ENCODE measurements at regions not wholly inside any gene's neighbourhood (a gene's known extent, or its start where the extent isn't known, plus 50 kb on each side); places are given as distances from the start of the nearest gene placed in this dataset.

DNA sequence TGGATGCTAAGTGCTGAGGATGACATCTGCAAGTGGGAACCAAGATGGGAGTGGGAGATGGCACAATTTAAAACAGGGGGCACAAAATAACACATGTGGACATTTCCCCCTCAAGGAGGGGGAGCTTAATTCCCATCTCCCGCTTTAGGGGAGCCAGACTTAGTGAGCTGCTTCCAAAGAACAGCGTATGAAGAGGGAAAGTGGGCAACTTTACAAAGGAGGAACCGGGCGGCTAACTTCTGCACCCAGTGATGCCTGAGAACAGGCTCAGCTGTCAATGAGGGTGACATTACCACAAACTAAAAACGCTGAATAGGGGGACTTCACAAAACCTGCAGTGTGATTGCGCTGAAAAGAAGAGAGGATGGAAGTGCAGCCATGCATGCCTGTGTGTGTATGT, 95.5 kb upstream of the NXT1 start (continued):
- TF ChIP-seq, protein P1, sequence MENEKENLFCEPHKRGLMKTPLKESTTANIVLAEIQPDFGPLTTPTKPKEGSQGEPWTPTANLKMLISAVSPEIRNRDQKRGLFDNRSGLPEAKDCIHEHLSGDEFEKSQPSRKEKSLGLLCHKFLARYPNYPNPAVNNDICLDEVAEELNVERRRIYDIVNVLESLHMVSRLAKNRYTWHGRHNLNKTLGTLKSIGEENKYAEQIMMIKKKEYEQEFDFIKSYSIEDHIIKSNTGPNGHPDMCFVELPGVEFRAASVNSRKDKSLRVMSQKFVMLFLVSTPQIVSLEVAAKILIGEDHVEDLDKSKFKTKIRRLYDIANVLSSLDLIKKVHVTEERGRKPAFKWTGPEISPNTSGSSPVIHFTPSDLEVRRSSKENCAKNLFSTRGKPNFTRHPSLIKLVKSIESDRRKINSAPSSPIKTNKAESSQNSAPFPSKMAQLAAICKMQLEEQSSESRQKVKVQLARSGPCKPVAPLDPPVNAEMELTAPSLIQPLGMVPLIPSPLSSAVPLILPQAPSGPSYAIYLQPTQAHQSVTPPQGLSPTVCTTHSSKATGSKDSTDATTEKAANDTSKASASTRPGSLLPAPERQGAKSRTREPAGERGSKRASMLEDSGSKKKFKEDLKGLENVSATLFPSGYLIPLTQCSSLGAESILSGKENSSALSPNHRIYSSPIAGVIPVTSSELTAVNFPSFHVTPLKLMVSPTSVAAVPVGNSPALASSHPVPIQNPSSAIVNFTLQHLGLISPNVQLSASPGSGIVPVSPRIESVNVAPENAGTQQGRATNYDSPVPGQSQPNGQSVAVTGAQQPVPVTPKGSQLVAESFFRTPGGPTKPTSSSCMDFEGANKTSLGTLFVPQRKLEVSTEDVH (IDR thresholded peaks at IDR 0.05; ENCODE audit: low read depth, partially characterized antibody): no peak
- TF ChIP-seq IKZF1 (conservative IDR thresholded peaks at IDR 0.05) (no peak), SREBF2 (IDR thresholded peaks at IDR 0.05; ENCODE audit: low read length) (no peak), NFXL1 (IDR thresholded peaks at IDR 0.05; ENCODE audit: borderline replicate concordance) (no peak), SMAD5 (IDR thresholded peaks at IDR 0.05; ENCODE audit: low read depth) (no peak), FOXM1 (IDR thresholded peaks at IDR 0.05; ENCODE audit: low read depth, low read length) (no peak)
- TF ChIP-seq, protein P2, sequence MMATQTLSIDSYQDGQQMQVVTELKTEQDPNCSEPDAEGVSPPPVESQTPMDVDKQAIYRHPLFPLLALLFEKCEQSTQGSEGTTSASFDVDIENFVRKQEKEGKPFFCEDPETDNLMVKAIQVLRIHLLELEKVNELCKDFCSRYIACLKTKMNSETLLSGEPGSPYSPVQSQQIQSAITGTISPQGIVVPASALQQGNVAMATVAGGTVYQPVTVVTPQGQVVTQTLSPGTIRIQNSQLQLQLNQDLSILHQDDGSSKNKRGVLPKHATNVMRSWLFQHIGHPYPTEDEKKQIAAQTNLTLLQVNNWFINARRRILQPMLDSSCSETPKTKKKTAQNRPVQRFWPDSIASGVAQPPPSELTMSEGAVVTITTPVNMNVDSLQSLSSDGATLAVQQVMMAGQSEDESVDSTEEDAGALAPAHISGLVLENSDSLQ (IDR thresholded peaks at IDR 0.05): no peak

DNA sequence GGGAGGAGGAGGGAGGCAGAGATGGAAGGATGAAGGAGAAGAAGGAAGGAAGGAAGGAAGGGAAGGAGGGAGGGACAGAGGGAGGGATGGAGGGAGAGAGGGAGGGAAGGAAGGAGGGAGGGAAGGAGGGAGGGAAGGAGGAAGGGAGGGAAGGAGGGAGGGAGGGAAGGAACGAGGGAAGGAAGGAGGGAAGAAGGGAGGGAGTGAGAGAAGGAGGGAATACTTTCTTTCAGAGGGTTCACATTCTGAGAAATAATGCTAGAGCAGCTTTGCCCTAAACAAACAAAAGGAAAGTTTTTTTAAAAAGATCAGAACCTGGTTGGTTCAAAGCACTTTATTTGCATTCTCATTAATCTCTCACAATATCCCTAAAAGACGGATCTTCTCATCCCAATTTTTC, 96.1 kb upstream of the NXT1 start:
- no peak for ATAC-seq
- Histone ChIP-seq H3K27ac (ENCODE audit: control insufficient read depth, insufficient read depth) (no peak overlapping the region), H3K9ac (ENCODE audit: control insufficient read depth, insufficient read depth, low read length) (no peak overlapping the region), H3K27me3 (replicated peaks in 1 of 2; ENCODE audit: control insufficient read depth in 2 of 2, insufficient read depth in 2 of 2, low read length in 1 of 2) (no peaks in the 10 kb centered on the region; a peak in 1 of 4 replicates), H3K79me2 (ENCODE audit: control insufficient read depth, insufficient read depth, low read length) (no peaks in the 10 kb centered on the region), H4K20me1 (ENCODE audit: control insufficient read depth, insufficient read depth) (no peaks in the 10 kb centered on the region), H3K36me3 (ENCODE audit: control insufficient read depth in 2 of 2, insufficient read depth in 2 of 2, low read length in 1 of 2) (no peaks in the 10 kb centered on the region), H3K4me1 (ENCODE audit: control insufficient read depth, insufficient read depth, low read length) (no peaks in the 10 kb centered on the region), H3K4me2 (ENCODE audit: control insufficient read depth, insufficient read depth) (no peak overlapping the region), H3K9me3 (replicated peaks; ENCODE audit: control insufficient read depth, insufficient read depth, low read length) (no peaks in the 10 kb centered on the region), H2AFZ (ENCODE audit: control insufficient read depth, low read depth, low read length) (no peak overlapping the region), H3K4me3 (no peak overlapping the region)
- FAIRE-seq: no peak
- in situ Hi-C loops (cut with MboI): no loop called here
- POLR2A ChIA-PET: no interaction called here
- DNase-seq (ENCODE audit: low read depth, low spot score): no peak
- intact Hi-C loops (cut with micrococcal nuclease; ENCODE audit: unreplicated experiment): no loop called here
- no TSS peak for BruUV-seq (replicated peaks)
- RAD21 ChIA-PET (ENCODE audit: unreplicated experiment): no interaction called here
- SMC1A ChIA-PET (ENCODE audit: uncharacterized antibody, unreplicated experiment): no interaction called here
- CTCF ChIA-PET: no interaction called here
- 5% methylated on average over 2 of the region's 2 CpGs for WGBS (ENCODE audit: insufficient coverage, insufficient replicate concordance, low lambda C conversion rate, missing lambda C conversion rate)
- no peak for TF ChIP-seq IRF4 (IDR thresholded peaks at IDR 0.05; ENCODE audit: low read depth, low read length)
- no peak for TF ChIP-seq JUNB (IDR thresholded peaks at IDR 0.05)
- TF ChIP-seq, protein P3, sequence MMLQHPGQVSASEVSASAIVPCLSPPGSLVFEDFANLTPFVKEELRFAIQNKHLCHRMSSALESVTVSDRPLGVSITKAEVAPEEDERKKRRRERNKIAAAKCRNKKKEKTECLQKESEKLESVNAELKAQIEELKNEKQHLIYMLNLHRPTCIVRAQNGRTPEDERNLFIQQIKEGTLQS (IDR thresholded peaks at IDR 0.05; ENCODE audit: borderline replicate concordance, extremely low read depth, low read depth, low read length): no peak
- no peak for TF ChIP-seq POLR2AphosphoS5 (IDR thresholded peaks at IDR 0.05; ENCODE audit: low read length)
- TF ChIP-seq SUPT20H (IDR thresholded peaks at IDR 0.05; ENCODE audit: borderline replicate concordance, control insufficient read depth, low read depth, low read length): no peak
- TF ChIP-seq, protein P4, sequence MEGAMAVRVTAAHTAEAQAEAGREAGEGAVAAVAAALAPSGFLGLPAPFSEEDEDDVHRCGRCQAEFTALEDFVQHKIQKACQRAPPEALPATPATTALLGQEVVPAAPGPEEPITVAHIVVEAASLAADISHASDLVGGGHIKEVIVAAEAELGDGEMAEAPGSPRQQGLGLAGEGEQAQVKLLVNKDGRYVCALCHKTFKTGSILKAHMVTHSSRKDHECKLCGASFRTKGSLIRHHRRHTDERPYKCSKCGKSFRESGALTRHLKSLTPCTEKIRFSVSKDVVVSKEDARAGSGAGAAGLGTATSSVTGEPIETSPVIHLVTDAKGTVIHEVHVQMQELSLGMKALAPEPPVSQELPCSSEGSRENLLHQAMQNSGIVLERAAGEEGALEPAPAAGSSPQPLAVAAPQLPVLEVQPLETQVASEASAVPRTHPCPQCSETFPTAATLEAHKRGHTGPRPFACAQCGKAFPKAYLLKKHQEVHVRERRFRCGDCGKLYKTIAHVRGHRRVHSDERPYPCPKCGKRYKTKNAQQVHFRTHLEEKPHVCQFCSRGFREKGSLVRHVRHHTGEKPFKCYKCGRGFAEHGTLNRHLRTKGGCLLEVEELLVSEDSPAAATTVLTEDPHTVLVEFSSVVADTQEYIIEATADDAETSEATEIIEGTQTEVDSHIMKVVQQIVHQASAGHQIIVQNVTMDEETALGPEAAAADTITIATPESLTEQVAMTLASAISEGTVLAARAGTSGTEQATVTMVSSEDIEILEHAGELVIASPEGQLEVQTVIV (IDR thresholded peaks at IDR 0.05; ENCODE audit: borderline replicate concordance, partially characterized antibody): no peak
- no peak for TF ChIP-seq SREBF2 (IDR thresholded peaks at IDR 0.05; ENCODE audit: low read length)
- TF ChIP-seq TCF12 (IDR thresholded peaks at IDR 0.05; ENCODE audit: low read depth, low read length): no peak
- TF ChIP-seq RELA (IDR thresholded peaks at IDR 0.05; ENCODE audit: borderline replicate concordance, partially characterized antibody): no peak
- TF ChIP-seq TARDBP (IDR thresholded peaks at IDR 0.05; ENCODE audit: borderline replicate concordance): no peak
- no peak for TF ChIP-seq CEBPB (IDR thresholded peaks at IDR 0.05; ENCODE audit: borderline replicate concordance in 1 of 2, low read depth in 2 of 2, low read length in 2 of 2)
- no peak for TF ChIP-seq HDAC2 (IDR thresholded peaks at IDR 0.05)

All from GM12878 (cell line).